GM12874 (cell line): ENCODE measurements at regions not wholly inside any gene's neighbourhood (a gene's known extent, or its start where the extent isn't known, plus 50 kb on each side); places are given as distances from the start of the nearest gene placed in this dataset.

Source experiments
- TF ChIP-seq, protein P1 (sequence below): IDR thresholded peaks from 2 replicates; pipeline ENCODE4 v1.5.1; 2011; ENCODE audit warnings: low read depth, mild to moderate bottlenecking, control low read depth, low read length, moderate library complexity; ENCODE audit not compliant: insufficient read depth

DNA sequence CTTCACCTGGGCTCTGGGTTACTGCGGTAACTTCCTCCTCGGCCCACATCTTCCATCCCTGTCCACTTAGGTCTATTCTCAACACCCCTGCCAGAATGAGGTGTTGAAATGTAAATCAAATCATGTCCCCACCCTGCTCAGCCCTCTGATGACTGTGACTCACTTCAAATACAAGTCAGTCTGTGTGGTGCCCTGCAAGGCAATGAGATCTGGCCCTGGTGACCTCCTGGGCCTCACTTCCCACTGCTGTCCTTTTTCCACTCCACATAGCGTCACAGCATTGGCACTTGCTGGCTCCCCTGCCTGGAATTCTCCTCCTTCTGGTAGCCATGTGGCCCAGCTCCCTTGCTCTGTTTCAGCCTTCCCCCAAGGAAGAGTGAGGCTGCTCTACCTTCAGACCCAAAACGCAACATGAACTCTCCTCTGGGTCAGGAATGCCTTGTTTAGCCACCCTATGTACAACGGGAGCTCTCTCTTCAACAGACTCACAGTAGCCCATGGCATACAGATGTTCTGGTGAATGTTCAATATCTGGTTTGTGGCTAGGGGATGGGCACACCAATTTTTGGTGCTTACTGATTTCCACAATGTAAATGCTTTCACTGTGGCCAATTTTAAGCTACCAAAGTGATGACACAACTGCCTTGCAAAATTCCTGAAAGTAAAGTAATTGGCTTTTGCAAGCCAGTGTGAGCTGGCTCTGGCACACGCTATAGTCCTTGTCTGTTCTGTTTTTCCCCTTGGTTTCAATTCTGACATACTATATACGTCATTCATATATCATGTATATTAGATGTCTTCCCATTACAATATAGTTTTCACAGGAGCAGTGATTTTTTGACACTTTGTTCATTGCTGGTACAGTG is 550.3 kb upstream of the HS6ST1 start:
- TF ChIP-seq, protein P1, sequence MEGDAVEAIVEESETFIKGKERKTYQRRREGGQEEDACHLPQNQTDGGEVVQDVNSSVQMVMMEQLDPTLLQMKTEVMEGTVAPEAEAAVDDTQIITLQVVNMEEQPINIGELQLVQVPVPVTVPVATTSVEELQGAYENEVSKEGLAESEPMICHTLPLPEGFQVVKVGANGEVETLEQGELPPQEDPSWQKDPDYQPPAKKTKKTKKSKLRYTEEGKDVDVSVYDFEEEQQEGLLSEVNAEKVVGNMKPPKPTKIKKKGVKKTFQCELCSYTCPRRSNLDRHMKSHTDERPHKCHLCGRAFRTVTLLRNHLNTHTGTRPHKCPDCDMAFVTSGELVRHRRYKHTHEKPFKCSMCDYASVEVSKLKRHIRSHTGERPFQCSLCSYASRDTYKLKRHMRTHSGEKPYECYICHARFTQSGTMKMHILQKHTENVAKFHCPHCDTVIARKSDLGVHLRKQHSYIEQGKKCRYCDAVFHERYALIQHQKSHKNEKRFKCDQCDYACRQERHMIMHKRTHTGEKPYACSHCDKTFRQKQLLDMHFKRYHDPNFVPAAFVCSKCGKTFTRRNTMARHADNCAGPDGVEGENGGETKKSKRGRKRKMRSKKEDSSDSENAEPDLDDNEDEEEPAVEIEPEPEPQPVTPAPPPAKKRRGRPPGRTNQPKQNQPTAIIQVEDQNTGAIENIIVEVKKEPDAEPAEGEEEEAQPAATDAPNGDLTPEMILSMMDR = no peak

DNA sequence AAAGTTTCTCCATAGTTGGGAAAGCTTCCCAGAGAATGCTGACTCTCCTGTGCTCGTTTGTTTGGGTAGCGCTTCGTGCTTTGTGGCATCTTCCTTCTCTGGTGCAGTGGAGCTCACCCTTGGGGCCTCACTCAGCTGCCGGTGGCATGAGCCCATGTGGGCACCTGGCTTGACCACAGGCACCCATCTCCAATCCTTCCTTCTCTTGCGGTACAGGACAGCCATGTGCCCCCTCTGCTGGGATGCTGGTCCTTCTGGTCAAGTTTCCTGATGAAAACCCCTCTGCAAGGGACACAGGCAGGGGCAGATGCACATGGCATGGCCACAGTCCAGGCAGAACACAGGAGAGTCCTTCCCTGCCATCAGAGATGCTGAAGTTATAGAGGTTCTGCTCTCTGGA is 555.9 kb upstream of the HS6ST1 start:
- TF ChIP-seq, protein P1 = no peak

- TF ChIP-seq, protein P1 = no peak
Measured at GRCh38 chr2:128876986-128877983, 558.6 kb upstream of the HS6ST1 start.

GRCh38 chr2:128879161-128879560 is 560.5 kb upstream of the HS6ST1 start:
- TF ChIP-seq, protein P1 = no peak

DNA sequence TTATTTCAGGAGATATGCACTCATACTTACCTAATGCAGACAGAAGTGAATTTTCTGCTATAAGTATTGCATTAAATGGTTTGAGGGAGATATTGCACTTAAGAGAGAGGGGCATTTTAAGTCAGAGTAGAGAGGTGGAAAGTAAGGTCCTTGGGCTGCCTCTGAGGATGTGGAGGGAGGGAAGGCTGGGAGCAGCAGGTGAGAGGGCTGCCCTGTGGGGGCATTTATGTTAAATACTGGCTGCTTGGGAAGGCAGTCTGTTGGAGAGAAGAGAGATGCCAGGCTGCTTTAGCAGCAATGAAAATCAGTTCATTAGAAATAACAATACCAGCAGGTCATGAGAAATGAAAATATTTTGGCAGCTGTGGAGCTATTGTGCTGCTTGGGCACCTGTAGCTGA is 576.2 kb upstream of the HS6ST1 start:
- TF ChIP-seq, protein P1 = no peak

- TF ChIP-seq, protein P1 = no peak
Measured at GRCh38 chr2:128901572-128902391, 583.1 kb upstream of the HS6ST1 start.
